ENCODE measurements at regions not wholly inside any gene's neighbourhood (a gene's known extent, or its start where the extent isn't known, plus 50 kb on each side); places are given as distances from the start of the nearest gene placed in this dataset.

DNA sequence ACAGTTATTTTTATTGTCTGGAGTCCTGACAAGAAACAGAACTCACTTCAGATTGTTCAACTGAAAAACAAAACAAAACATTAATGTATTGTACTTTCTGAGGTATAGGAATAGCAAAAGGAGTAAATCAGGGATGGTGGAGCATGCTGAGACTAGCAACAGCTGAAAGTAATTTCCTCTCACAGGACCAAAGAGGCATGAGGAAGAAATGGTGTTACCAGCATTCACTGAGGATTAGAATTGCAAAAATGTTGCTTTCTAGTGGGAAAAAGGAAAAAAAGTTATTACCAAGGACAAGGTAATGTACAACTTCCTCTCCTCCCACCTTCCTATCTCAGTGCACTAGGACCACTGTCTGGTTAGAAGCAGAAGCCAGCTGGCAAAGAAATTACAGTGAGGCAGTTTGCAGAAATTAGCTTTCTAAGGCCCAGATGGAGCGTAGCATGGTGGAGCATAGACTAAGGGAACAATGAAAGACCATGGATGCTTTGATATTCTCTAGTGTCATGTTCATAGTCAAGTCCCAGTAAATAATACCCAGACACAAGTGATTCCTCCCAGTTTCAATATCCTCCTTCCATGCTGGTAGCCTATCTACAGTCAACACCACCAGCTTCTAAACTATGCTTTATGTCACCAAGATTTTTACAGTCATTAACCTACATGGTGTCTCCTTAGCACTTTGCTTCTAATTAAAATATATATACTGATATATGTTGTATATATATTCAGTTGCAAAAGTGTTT is 133.7 kb upstream of the DCN start:
- DNase-seq, result no peak
- TF ChIP-seq POLR2A (IDR thresholded peaks at IDR 0.05), result no peak
- TF ChIP-seq, protein P1, sequence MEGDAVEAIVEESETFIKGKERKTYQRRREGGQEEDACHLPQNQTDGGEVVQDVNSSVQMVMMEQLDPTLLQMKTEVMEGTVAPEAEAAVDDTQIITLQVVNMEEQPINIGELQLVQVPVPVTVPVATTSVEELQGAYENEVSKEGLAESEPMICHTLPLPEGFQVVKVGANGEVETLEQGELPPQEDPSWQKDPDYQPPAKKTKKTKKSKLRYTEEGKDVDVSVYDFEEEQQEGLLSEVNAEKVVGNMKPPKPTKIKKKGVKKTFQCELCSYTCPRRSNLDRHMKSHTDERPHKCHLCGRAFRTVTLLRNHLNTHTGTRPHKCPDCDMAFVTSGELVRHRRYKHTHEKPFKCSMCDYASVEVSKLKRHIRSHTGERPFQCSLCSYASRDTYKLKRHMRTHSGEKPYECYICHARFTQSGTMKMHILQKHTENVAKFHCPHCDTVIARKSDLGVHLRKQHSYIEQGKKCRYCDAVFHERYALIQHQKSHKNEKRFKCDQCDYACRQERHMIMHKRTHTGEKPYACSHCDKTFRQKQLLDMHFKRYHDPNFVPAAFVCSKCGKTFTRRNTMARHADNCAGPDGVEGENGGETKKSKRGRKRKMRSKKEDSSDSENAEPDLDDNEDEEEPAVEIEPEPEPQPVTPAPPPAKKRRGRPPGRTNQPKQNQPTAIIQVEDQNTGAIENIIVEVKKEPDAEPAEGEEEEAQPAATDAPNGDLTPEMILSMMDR (IDR thresholded peaks at IDR 0.05), result no peak
- H3K9me3 ChIP-seq, result no peaks in the 10 kb centered on the region
- no peak for ATAC-seq
- no peaks in the 10 kb centered on the region for H3K4me1 ChIP-seq
- H3K27ac ChIP-seq, result no peak overlapping the region
- no peaks in the 10 kb centered on the region for H3K36me3 ChIP-seq
- H3K4me3 ChIP-seq, result no peak overlapping the region
- intact Hi-C loops (cut with DNase I), result no loop called here
- H3K27me3 ChIP-seq, result peaks cover 0 to 5% of the 10 kb centered on the region in 2 donors
- no CpG with 5 or more reads among the region's 1 CpG for WGBS (ENCODE audit: insufficient coverage, low coverage, low lambda C conversion rate, missing lambda C conversion rate)

DNA sequence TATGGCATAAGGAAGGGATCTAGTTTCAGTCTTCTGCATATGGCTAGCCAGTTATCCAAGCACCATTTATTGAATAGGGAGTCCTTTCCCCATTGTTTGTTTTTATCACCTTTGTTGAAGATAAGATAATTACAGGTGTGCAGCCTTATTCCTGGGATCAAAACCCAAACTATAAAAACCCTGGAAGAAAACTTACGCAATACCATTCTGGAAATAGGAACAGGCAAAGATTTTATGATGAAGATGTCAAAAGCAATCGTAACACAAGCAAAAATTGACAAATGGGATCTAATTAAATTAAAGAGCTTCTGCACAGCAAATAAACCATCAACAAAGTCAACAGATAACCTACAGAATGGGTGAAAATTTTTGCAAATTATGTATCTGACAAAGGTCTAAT is 128.5 kb upstream of the DCN start:
- 65% methylated on average over 2 of the region's 2 CpGs for WGBS (ENCODE audit: insufficient coverage, low coverage, low lambda C conversion rate, missing lambda C conversion rate)
- Histone ChIP-seq H3K27ac (no peak overlapping the region), H3K4me3 (no peak overlapping the region), H3K27me3 (no peaks in the 10 kb centered on the region), H3K36me3 (no peaks in the 10 kb centered on the region), H3K4me1 (no peaks in the 10 kb centered on the region), H3K9me3 (no peaks in the 10 kb centered on the region)
- TF ChIP-seq, protein P1 (IDR thresholded peaks at IDR 0.05), result no peak
- no peak for TF ChIP-seq POLR2A (IDR thresholded peaks at IDR 0.05)
- no peak for DNase-seq
- ATAC-seq, result no peak
- intact Hi-C loops (cut with DNase I), result no loop called here

DNA sequence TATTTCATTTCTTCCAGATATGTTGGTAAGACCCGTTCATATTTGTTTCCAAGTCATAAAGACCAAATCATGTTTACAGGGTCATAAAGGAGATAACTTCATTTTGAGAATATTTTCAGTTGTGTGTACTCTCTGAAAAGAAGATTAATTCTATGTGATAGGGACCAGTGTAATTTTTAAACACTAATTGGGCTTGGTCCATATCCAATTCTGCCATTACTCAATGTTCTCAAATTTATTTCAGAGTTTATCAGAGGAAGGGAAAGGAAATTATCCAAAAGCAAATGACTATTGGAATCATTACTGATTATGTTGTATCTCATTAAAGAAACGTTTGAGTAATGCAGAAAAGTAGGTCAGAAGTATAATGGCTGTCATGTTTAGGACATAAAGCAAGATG is 126.8 kb upstream of the DCN start:
- no peak overlapping the region for H3K4me3 ChIP-seq
- H3K4me1 ChIP-seq, result no peaks in the 10 kb centered on the region
- DNase-seq (no peak), ATAC-seq (no peak)
- no peaks in the 10 kb centered on the region for H3K27me3 ChIP-seq
- no peaks in the 10 kb centered on the region for H3K9me3 ChIP-seq
- H3K27ac ChIP-seq, result no peak overlapping the region
- H3K36me3 ChIP-seq, result no peaks in the 10 kb centered on the region
- TF ChIP-seq, protein P1 (IDR thresholded peaks at IDR 0.05), result no peak
- no peak for TF ChIP-seq POLR2A (IDR thresholded peaks at IDR 0.05)
- WGBS (ENCODE audit: insufficient coverage, low coverage, low lambda C conversion rate, missing lambda C conversion rate), result 29% methylated on average over 2 of the region's 2 CpGs
- intact Hi-C loops (cut with DNase I), result no loop called here

DNA sequence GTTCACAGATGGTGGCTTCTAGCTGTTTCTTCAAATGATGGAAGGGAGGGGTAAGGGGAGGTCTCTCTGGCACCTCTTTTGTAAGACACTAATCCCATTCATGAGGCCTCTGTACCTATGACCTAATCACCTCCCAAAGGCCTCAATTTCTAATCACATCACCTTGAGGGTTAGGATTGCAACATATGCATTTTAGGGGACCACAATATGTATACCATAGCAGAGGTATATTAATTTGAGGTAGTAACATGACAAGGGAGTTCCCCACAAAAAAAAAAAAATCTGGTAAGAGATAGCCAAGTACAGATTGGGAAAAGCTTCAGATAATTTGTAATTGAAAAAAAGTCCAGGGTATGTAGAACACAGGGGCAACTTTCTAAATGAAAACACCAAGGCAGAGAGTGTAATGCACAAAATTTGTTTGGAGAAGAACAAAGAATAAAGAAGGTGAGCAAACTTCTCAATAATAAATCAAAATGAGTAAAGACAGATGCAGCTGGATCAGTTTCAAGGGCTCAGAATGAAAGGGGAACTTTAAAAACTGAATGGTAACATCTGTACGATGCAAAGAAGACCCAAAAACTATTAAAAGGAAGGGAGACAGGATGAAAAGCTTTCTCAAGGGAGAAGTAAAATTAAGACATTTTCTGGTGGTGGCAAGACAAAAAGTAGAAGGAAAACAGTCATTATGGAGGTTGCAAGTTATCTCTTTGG is 125.5 kb upstream of the DCN start:
- H3K27me3 ChIP-seq, result no peaks in the 10 kb centered on the region
- DNase-seq (no peak), ATAC-seq (no peak)
- 28% methylated on average over 1 of the region's 1 CpG for WGBS (ENCODE audit: insufficient coverage, low coverage, low lambda C conversion rate, missing lambda C conversion rate)
- no peaks in the 10 kb centered on the region for H3K36me3 ChIP-seq
- TF ChIP-seq, protein P1 (IDR thresholded peaks at IDR 0.05), result no peak
- no peak for TF ChIP-seq POLR2A (IDR thresholded peaks at IDR 0.05)
- intact Hi-C loops (cut with DNase I), result no loop called here
- no peak overlapping the region for H3K27ac ChIP-seq
- no peaks in the 10 kb centered on the region for H3K9me3 ChIP-seq
- no peak overlapping the region for H3K4me3 ChIP-seq
- H3K4me1 ChIP-seq, result no peaks in the 10 kb centered on the region

All from right lobe of liver (tissue), 6 donors.